ENCODE measurements at regions not wholly inside any gene's neighbourhood (a gene's known extent, or its start where the extent isn't known, plus 50 kb on each side); places are given as distances from the start of the nearest gene placed in this dataset.
"Not testable (repeated sequence)": the region's sequence is repeated elsewhere in the genome, so short reads cannot be mapped to it uniquely, and the experiment has no call there.

GRCh38 chr4:117596917-117597480 is 437.3 kb upstream of the NDST3 start:
- no peak for DNase-seq
- CTCF ChIA-PET = no interaction called here
- no peaks in the 10 kb centered on the region for H3K27me3 Mint-ChIP-seq
- no peak overlapping the region for H3K27ac Mint-ChIP-seq
- no peaks in the 10 kb centered on the region for H3K36me3 Mint-ChIP-seq
- no peak overlapping the region for H3K4me3 Mint-ChIP-seq
- no peaks in the 10 kb centered on the region for H3K4me1 Mint-ChIP-seq
- H3K9me3 Mint-ChIP-seq = peaks cover 3% of the 10 kb centered on the region

GRCh38 chr4:117599393-117599792 is 434.9 kb upstream of the NDST3 start:
- CTCF ChIA-PET, H3K4me3 Mint-ChIP-seq, H3K27me3 Mint-ChIP-seq, H3K27ac Mint-ChIP-seq, H3K9me3 Mint-ChIP-seq, H3K4me1 Mint-ChIP-seq, H3K36me3 Mint-ChIP-seq, DNase-seq: not testable (repeated sequence)

- DNase-seq, H3K27ac Mint-ChIP-seq, H3K9me3 Mint-ChIP-seq, H3K4me1 Mint-ChIP-seq, H3K27me3 Mint-ChIP-seq, H3K36me3 Mint-ChIP-seq, CTCF ChIA-PET, H3K4me3 Mint-ChIP-seq: not testable (repeated sequence)
Measured at GRCh38 chr4:117600936-117601335, 433.4 kb upstream of the NDST3 start.

- H3K9me3 Mint-ChIP-seq = peaks cover 9% of the 10 kb centered on the region
- H3K27me3 Mint-ChIP-seq = no peaks in the 10 kb centered on the region
- H3K4me1 Mint-ChIP-seq = no peaks in the 10 kb centered on the region
- no peak for DNase-seq
- no peak overlapping the region for H3K4me3 Mint-ChIP-seq
- H3K36me3 Mint-ChIP-seq = no peaks in the 10 kb centered on the region
- CTCF ChIA-PET = interaction anchor here (0.6 kb wide), 1 partner anchor 1958 kb away, joined by 3 read pairs; no protein-coding TSS in a partner anchor
- H3K27ac Mint-ChIP-seq = no peak overlapping the region
Measured at GRCh38 chr4:117610706-117611308, 423.5 kb upstream of the NDST3 start.

- no peak overlapping the region for H3K4me3 Mint-ChIP-seq
Measured at GRCh38 chr4:117621673-117622072, 412.6 kb upstream of the NDST3 start.

GRCh38 chr4:117623326-117623725 is 411.0 kb upstream of the NDST3 start:
- no peaks in the 10 kb centered on the region for H3K27me3 Mint-ChIP-seq
- H3K9me3 Mint-ChIP-seq = peaks cover 3% of the 10 kb centered on the region
- no peak overlapping the region for H3K4me3 Mint-ChIP-seq
- no peaks in the 10 kb centered on the region for H3K36me3 Mint-ChIP-seq
- no peak overlapping the region for H3K27ac Mint-ChIP-seq
- no peak for DNase-seq
- CTCF ChIA-PET = no interaction called here
- no peaks in the 10 kb centered on the region for H3K4me1 Mint-ChIP-seq

More at GRCh38 chr4:117621673-117622072, 412.6 kb upstream of the NDST3 start:
- DNase-seq = no peak
- Mint-ChIP-seq H3K36me3 (no peaks in the 10 kb centered on the region), H3K27me3 (no peaks in the 10 kb centered on the region), H3K27ac (no peak overlapping the region), H3K9me3 (peaks cover 3% of the 10 kb centered on the region), H3K4me1 (no peaks in the 10 kb centered on the region)
- CTCF ChIA-PET = no interaction called here

- Mint-ChIP-seq H3K36me3 (no peaks in the 10 kb centered on the region), H3K27me3 (no peaks in the 10 kb centered on the region), H3K4me3 (no peak overlapping the region), H3K4me1 (no peaks in the 10 kb centered on the region), H3K9me3 (peaks cover 3% of the 10 kb centered on the region), H3K27ac (no peak overlapping the region)
- CTCF ChIA-PET = no interaction called here
- DNase-seq = no peak
Measured at GRCh38 chr4:117626664-117627063, 407.6 kb upstream of the NDST3 start.

- Mint-ChIP-seq H3K4me3 (no peak overlapping the region), H3K9me3 (no peaks in the 10 kb centered on the region), H3K4me1 (no peaks in the 10 kb centered on the region), H3K27me3 (no peaks in the 10 kb centered on the region), H3K36me3 (no peaks in the 10 kb centered on the region), H3K27ac (no peak overlapping the region)
- CTCF ChIA-PET = no interaction called here
- DNase-seq = no peak
Measured at GRCh38 chr4:117634716-117635115, 399.6 kb upstream of the NDST3 start.

- Mint-ChIP-seq H3K27me3 (no peaks in the 10 kb centered on the region), H3K9me3 (no peaks in the 10 kb centered on the region), H3K4me3 (no peak overlapping the region), H3K27ac (no peak overlapping the region), H3K36me3 (no peaks in the 10 kb centered on the region), H3K4me1 (no peaks in the 10 kb centered on the region)
- DNase-seq = no peak
- CTCF ChIA-PET = no interaction called here
Measured at GRCh38 chr4:117637347-117637746, 396.9 kb upstream of the NDST3 start.

GRCh38 chr4:117640836-117641235 is 393.4 kb upstream of the NDST3 start:
- no peaks in the 10 kb centered on the region for H3K9me3 Mint-ChIP-seq
- H3K27ac Mint-ChIP-seq = no peak overlapping the region
- no peaks in the 10 kb centered on the region for H3K36me3 Mint-ChIP-seq
- no peaks in the 10 kb centered on the region for H3K27me3 Mint-ChIP-seq
- no peak for DNase-seq
- H3K4me3 Mint-ChIP-seq = no peak overlapping the region
- no peaks in the 10 kb centered on the region for H3K4me1 Mint-ChIP-seq
- CTCF ChIA-PET = no interaction called here

- Mint-ChIP-seq H3K27ac (no peak overlapping the region), H3K27me3 (no peaks in the 10 kb centered on the region), H3K36me3 (no peaks in the 10 kb centered on the region), H3K4me3 (no peak overlapping the region), H3K9me3 (no peaks in the 10 kb centered on the region), H3K4me1 (no peaks in the 10 kb centered on the region)
- no peak for DNase-seq
- CTCF ChIA-PET = no interaction called here
Measured at GRCh38 chr4:117641519-117641918, 392.8 kb upstream of the NDST3 start.

- CTCF ChIA-PET = no interaction called here
- Mint-ChIP-seq H3K27me3 (no peaks in the 10 kb centered on the region), H3K27ac (no peak overlapping the region)
Measured at GRCh38 chr4:117654079-117654478, 380.2 kb upstream of the NDST3 start.

GRCh38 chr4:117660668-117661067 is 373.6 kb upstream of the NDST3 start:
- Mint-ChIP-seq H3K27me3 (no peaks in the 10 kb centered on the region), H3K9me3 (peaks cover 4% of the 10 kb centered on the region), H3K36me3 (no peaks in the 10 kb centered on the region), H3K4me3 (no peak overlapping the region), H3K27ac (no peak overlapping the region), H3K4me1 (no peaks in the 10 kb centered on the region)
- CTCF ChIA-PET = no interaction called here
- no peak for DNase-seq

More at GRCh38 chr4:117654079-117654478, 380.2 kb upstream of the NDST3 start:
- no peaks in the 10 kb centered on the region for H3K36me3 Mint-ChIP-seq
- no peak overlapping the region for H3K4me3 Mint-ChIP-seq
- DNase-seq = no peak
- H3K9me3 Mint-ChIP-seq = peaks cover 11% of the 10 kb centered on the region
- no peaks in the 10 kb centered on the region for H3K4me1 Mint-ChIP-seq

- Mint-ChIP-seq H3K9me3 (peaks cover 4% of the 10 kb centered on the region), H3K4me1 (no peaks in the 10 kb centered on the region), H3K4me3 (no peak overlapping the region), H3K36me3 (no peaks in the 10 kb centered on the region), H3K27ac (no peak overlapping the region), H3K27me3 (no peaks in the 10 kb centered on the region)
- DNase-seq = no peak
- CTCF ChIA-PET = no interaction called here
Measured at GRCh38 chr4:117661091-117662072, 372.9 kb upstream of the NDST3 start.
